Gastrocnemius medialis (tissue), 4 donors: ENCODE measurements at regions not wholly inside any gene's neighbourhood (a gene's known extent, or its start where the extent isn't known, plus 50 kb on each side); places are given as distances from the start of the nearest gene placed in this dataset.

Experiments
- POLR2A ChIP-seq, 2 donors: fragments of 450-650 bp; IDR thresholded peaks; one replicate each; pipeline ENCODE4 v1.6.1; 2017; ENCODE audit warnings: antibody characterized with exemption in 2 of 2, mild to moderate bottlenecking in 2 of 2, moderate library complexity in 2 of 2
- TF ChIP-seq, protein P1 (sequence below), 5 experiments: fragments of 450-650 bp in 3 of 5; fragments of 200-600 bp in 2 of 5; sonication (generic) in 2 of 5; IDR thresholded peaks in 4 of 5; conservative IDR thresholded peaks in 1 of 5; 1 replicate in 4 of 5; 2 replicates in 1 of 5; pipeline ENCODE4 v1.5.1; 2016 to 2019; ENCODE audit warnings: antibody characterized with exemption in 5 of 5, mild to moderate bottlenecking in 3 of 5, moderate library complexity in 3 of 5

- TF ChIP-seq, protein P1, sequence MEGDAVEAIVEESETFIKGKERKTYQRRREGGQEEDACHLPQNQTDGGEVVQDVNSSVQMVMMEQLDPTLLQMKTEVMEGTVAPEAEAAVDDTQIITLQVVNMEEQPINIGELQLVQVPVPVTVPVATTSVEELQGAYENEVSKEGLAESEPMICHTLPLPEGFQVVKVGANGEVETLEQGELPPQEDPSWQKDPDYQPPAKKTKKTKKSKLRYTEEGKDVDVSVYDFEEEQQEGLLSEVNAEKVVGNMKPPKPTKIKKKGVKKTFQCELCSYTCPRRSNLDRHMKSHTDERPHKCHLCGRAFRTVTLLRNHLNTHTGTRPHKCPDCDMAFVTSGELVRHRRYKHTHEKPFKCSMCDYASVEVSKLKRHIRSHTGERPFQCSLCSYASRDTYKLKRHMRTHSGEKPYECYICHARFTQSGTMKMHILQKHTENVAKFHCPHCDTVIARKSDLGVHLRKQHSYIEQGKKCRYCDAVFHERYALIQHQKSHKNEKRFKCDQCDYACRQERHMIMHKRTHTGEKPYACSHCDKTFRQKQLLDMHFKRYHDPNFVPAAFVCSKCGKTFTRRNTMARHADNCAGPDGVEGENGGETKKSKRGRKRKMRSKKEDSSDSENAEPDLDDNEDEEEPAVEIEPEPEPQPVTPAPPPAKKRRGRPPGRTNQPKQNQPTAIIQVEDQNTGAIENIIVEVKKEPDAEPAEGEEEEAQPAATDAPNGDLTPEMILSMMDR (IDR thresholded peaks at IDR 0.05 in 4 of 5, conservative IDR thresholded peaks at IDR 0.05 in 1 of 5), result no peak
- no peak for TF ChIP-seq POLR2A (IDR thresholded peaks at IDR 0.05)
Observed at GRCh38 chr12:18824287-18824686, 86.4 kb downstream of the CAPZA3 start.
